ENCODE measurements at regions not wholly inside any gene's neighbourhood (a gene's known extent, or its start where the extent isn't known, plus 50 kb on each side); places are given as distances from the start of the nearest gene placed in this dataset.

DNA sequence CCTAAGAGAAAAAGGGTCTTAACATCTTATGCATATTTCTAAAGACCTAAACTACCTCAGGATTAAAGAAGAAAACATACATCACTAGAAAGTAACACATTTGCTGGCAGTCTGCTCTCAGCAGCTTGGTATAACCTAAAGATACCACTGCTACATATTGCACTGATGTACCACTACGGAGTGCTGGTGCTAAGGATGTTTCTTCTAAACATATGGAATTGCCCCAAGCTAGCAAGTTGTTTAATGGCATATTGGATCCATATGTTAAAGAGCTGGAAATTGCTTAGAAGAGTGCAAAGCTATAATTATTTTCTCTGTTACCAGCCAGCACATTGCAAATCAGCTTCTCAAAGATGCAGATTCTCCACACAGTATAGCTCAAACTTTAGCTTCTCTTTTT is 436.5 kb upstream of the GALNTL6 start:
- TF ChIP-seq TAF1 (IDR thresholded peaks at IDR 0.05; ENCODE audit: low read depth) (no peak), EP300 (conservative IDR thresholded peaks at IDR 0.05; ENCODE audit: poor library complexity, severe bottlenecking) (no peak), EZH2 (IDR thresholded peaks at IDR 0.05; ENCODE audit: borderline replicate concordance, insufficient read depth, low read length, poor library complexity, severe bottlenecking) (no peak), SMC3 (conservative IDR thresholded peaks at IDR 0.05; ENCODE audit: poor library complexity) (no peak), RAD21 (conservative IDR thresholded peaks at IDR 0.05) (no peak), POLR2AphosphoS5 (IDR thresholded peaks at IDR 0.05) (no peak)
- TF ChIP-seq, protein P1, sequence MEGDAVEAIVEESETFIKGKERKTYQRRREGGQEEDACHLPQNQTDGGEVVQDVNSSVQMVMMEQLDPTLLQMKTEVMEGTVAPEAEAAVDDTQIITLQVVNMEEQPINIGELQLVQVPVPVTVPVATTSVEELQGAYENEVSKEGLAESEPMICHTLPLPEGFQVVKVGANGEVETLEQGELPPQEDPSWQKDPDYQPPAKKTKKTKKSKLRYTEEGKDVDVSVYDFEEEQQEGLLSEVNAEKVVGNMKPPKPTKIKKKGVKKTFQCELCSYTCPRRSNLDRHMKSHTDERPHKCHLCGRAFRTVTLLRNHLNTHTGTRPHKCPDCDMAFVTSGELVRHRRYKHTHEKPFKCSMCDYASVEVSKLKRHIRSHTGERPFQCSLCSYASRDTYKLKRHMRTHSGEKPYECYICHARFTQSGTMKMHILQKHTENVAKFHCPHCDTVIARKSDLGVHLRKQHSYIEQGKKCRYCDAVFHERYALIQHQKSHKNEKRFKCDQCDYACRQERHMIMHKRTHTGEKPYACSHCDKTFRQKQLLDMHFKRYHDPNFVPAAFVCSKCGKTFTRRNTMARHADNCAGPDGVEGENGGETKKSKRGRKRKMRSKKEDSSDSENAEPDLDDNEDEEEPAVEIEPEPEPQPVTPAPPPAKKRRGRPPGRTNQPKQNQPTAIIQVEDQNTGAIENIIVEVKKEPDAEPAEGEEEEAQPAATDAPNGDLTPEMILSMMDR (IDR thresholded peaks at IDR 0.05; ENCODE audit: poor library complexity, severe bottlenecking), result no peak
- TF ChIP-seq, protein P2, sequence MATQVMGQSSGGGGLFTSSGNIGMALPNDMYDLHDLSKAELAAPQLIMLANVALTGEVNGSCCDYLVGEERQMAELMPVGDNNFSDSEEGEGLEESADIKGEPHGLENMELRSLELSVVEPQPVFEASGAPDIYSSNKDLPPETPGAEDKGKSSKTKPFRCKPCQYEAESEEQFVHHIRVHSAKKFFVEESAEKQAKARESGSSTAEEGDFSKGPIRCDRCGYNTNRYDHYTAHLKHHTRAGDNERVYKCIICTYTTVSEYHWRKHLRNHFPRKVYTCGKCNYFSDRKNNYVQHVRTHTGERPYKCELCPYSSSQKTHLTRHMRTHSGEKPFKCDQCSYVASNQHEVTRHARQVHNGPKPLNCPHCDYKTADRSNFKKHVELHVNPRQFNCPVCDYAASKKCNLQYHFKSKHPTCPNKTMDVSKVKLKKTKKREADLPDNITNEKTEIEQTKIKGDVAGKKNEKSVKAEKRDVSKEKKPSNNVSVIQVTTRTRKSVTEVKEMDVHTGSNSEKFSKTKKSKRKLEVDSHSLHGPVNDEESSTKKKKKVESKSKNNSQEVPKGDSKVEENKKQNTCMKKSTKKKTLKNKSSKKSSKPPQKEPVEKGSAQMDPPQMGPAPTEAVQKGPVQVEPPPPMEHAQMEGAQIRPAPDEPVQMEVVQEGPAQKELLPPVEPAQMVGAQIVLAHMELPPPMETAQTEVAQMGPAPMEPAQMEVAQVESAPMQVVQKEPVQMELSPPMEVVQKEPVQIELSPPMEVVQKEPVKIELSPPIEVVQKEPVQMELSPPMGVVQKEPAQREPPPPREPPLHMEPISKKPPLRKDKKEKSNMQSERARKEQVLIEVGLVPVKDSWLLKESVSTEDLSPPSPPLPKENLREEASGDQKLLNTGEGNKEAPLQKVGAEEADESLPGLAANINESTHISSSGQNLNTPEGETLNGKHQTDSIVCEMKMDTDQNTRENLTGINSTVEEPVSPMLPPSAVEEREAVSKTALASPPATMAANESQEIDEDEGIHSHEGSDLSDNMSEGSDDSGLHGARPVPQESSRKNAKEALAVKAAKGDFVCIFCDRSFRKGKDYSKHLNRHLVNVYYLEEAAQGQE (IDR thresholded peaks at IDR 0.05; ENCODE audit: borderline replicate concordance), result no peak
